B cell (primary cell): ENCODE measurements at regions not wholly inside any gene's neighbourhood (a gene's known extent, or its start where the extent isn't known, plus 50 kb on each side); places are given as distances from the start of the nearest gene placed in this dataset.

ENCODE experiments used
- ATAC-seq: fragments of 200-7000 bp; cut with Tn5 transposase; one replicate; pipeline ENCODE4 v1.10.0; 2021; ENCODE audit warnings: low read depth, mild to moderate bottlenecking, moderate number of reproducible peaks, moderate library complexity
- CTCF ChIA-PET: fragments of 350-600 bp; sonication (Branson Sonifier 250); formaldehyde crosslinking; loops from one replicate; lab custom pipeline; 2021; ENCODE audit warnings: antibody characterized with exemption, inconsistent platforms; lab: Charles Lee
- POLR2A ChIA-PET: fragments of 350-600 bp; sonication (Branson Sonifier 250); formaldehyde crosslinking; loops from one replicate; lab custom pipeline; 2021; ENCODE audit warnings: antibody characterized with exemption; lab: Charles Lee
- DNase-seq: peaks from one replicate; pipeline ENCODE4 v3.0.0; 2013
- H2AFZ ChIP-seq: 2 replicates; pipeline ENCODE4 v1.6.1; 2012; ENCODE audit warnings: mild to moderate bottlenecking, low read depth, low read length; ENCODE audit not compliant: insufficient read depth, poor library complexity, severe bottlenecking
- H3K27ac ChIP-seq, 2 donors: 1 replicate in 1 of 2; 2 replicates in 1 of 2; pipeline ENCODE4 v1.5.1; 2012 to 2013; ENCODE audit warnings: low read length in 2 of 2, mild to moderate bottlenecking in 2 of 2, moderate library complexity in 1 of 2
- H3K27me3 ChIP-seq, 4 experiments: fragments of 200-600 bp in 1 of 4; sonication (generic) in 1 of 4; replicated peaks in 1 of 4; 1 replicate in 2 of 4; 2 replicates in 2 of 4; pipeline versions ENCODE4 v1.6.1 to v1.7.0; 2013 to 2016; ENCODE audit warnings: low read length in 3 of 4, mild to moderate bottlenecking in 2 of 4, mixed read lengths in 1 of 4, moderate library complexity in 1 of 4; ENCODE audit not compliant: insufficient read depth in 4 of 4, control insufficient read depth in 3 of 4; ENCODE audit errors: control extremely low read depth in 1 of 4
- H3K36me3 ChIP-seq, 2 experiments: replicated peaks in 1 of 2; 1 replicate in 1 of 2; 2 replicates in 1 of 2; pipeline versions ENCODE4 v1.6.1 to v1.7.1; 2013; ENCODE audit warnings: low read length in 1 of 2; ENCODE audit not compliant: insufficient read depth in 2 of 2, control insufficient read depth in 1 of 2; ENCODE audit errors: control extremely low read depth in 1 of 2, extremely low read depth in 1 of 2
- H3K4me1 ChIP-seq, 2 donors: fragments of 200-600 bp in 1 of 2; sonication (generic) in 1 of 2; 1 replicate in 1 of 2; 2 replicates in 1 of 2; pipeline versions ENCODE4 v1.5.1 to v1.6.1; 2013 to 2017; ENCODE audit warnings: low read length in 2 of 2; ENCODE audit not compliant: control insufficient read depth in 2 of 2, insufficient read depth in 2 of 2
- H3K4me2 ChIP-seq: replicated peaks from 2 replicates; pipeline ENCODE3; 2012; ENCODE audit warnings: mild to moderate bottlenecking, low read depth, low read length; ENCODE audit not compliant: poor library complexity, severe bottlenecking
- H3K4me3 ChIP-seq, 5 experiments: fragments of 200-600 bp in 1 of 5; sonication (generic) in 1 of 5; 1 replicate in 3 of 5; 2 replicates in 2 of 5; pipeline versions ENCODE4 v1.5.1 to v1.7.0; 2011 to 2016; ENCODE audit warnings: low read length in 4 of 5, mild to moderate bottlenecking in 4 of 5, low read depth in 2 of 5, control low read depth in 1 of 5, moderate library complexity in 1 of 5; ENCODE audit not compliant: insufficient read depth in 1 of 5; ENCODE audit errors: control extremely low read depth in 1 of 5, extremely low read depth in 1 of 5
- H3K79me2 ChIP-seq: fragments of 200-600 bp; sonication (generic); one replicate; pipeline ENCODE4 v1.6.0; 2016; ENCODE audit warnings: low read length; ENCODE audit not compliant: control insufficient read depth, insufficient read depth
- H3K9ac ChIP-seq: fragments of 200-600 bp; sonication (generic); 2 replicates; pipeline ENCODE4 v1.6.1; 2017; ENCODE audit warnings: mild to moderate bottlenecking, low read length, moderate library complexity
- H3K9me3 ChIP-seq, 3 donors: one replicate each; pipeline versions ENCODE4 v1.6.1 to v1.7.1; 2013; ENCODE audit warnings: low read length in 2 of 3; ENCODE audit not compliant: control insufficient read depth in 2 of 3, insufficient read depth in 1 of 3; ENCODE audit errors: control extremely low read depth in 1 of 3
- H4K20me1 ChIP-seq: 2 replicates; pipeline ENCODE4 v1.6.0; 2012; ENCODE audit warnings: mild to moderate bottlenecking, low read length; ENCODE audit not compliant: insufficient read depth, control insufficient read depth, poor library complexity, severe bottlenecking
- H3K27ac Mint-ChIP-seq: one replicate; pipeline ENCODE4 v1.8.0; 2021; ENCODE audit warnings: mixed read lengths
- H3K27me3 Mint-ChIP-seq: one replicate; pipeline ENCODE4 v1.8.0; 2021; ENCODE audit warnings: mixed read lengths
- H3K4me1 Mint-ChIP-seq: one replicate; pipeline ENCODE4 v1.8.0; 2021; ENCODE audit warnings: mixed read lengths
- H3K4me3 Mint-ChIP-seq: one replicate; pipeline ENCODE4 v1.8.0; 2021; ENCODE audit warnings: mixed read lengths
- H3K9me3 Mint-ChIP-seq: one replicate; pipeline ENCODE4 v1.8.0; 2022; ENCODE audit warnings: mixed read lengths; ENCODE audit not compliant: insufficient read depth
- CTCF ChIP-seq: fragments of 200-600 bp; IDR thresholded peaks from one replicate; pipeline ENCODE4 v1.8.0; 2022; ENCODE audit warnings: antibody characterized with exemption, mild to moderate bottlenecking
- EZH2 ChIP-seq: IDR thresholded peaks from 2 replicates; pipeline ENCODE4 v1.6.1; 2012; ENCODE audit warnings: borderline replicate concordance, low read depth, mild to moderate bottlenecking, moderate library complexity, low read length; ENCODE audit not compliant: insufficient read depth, poor library complexity, severe bottlenecking
- WGBS: methylation state at CpG from one replicate; pipeline ENCODE4 v1.1.5; 2013; ENCODE audit warnings: missing lambda C conversion rate; ENCODE audit not compliant: insufficient coverage; 5-methylcytosine and 5-hydroxymethylcytosine counted together
- intact Hi-C: fragments of 100-400 bp; cut with micrococcal nuclease; formaldehyde crosslinking; loops from one replicate; pipeline ENCODE4 v1.10.0; 2022

DNA sequence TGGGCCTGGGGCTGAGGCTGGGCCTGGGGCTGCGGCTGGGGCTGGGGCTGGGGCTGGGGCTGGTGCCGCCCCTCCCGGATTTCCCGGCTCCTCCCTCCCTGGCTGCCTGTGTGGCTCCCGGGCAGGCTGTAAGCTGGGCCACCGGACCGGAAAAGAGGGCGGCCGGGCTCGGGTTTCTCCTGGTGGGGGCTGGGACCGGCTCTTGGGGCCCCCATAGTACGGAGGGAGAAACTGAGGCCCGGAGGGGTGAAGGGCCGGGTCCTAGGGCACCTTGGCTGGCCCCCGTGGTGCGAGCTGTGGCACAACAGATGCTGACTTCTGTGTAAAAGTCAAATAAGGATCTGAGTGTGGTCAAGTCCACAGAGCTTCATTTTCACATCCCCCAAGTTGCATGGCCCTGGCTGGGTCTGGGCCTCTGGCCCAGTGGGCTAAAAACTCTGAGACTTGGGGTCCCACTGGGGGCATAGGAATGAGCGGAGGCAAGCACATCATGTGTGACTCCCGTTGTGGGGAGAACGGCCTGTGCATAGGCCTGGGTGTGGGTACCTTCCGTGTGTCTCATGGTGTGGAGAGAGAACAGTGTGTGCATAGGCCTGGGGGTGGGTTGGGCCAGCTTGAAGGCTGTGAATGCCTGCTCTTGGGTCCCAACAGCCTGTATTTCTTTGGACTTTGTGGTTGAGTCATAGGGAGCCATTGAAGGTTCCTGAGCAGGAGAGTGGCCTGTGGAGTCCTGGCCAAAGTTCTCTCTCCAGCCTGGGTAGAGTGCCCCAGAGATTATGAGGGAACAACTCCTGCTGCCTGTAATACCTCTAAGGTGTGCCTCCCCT is 123.9 kb upstream of the CIBAR2 start:
- Histone ChIP-seq H3K27me3 (peaks cover 0 to 32% (median 5%) of the 10 kb centered on the region in 4 experiments), H3K4me3 (no peak overlapping the region), H4K20me1 (no peaks in the 10 kb centered on the region), H2AFZ (no peak overlapping the region), H3K36me3 (no peaks in the 10 kb centered on the region), H3K9me3 (peaks cover 0 to 10% (median 0%) of the 10 kb centered on the region in 3 donors), H3K9ac (no peak overlapping the region), H3K4me2 (peak overlapping the region; percentile 59), H3K79me2 (no peaks in the 10 kb centered on the region), H3K27ac (no peak overlapping the region), H3K4me1 (peaks cover 12 to 14% of the 10 kb centered on the region in 2 donors)
- Mint-ChIP-seq H3K27ac (no peak overlapping the region), H3K9me3 (no peaks in the 10 kb centered on the region), H3K4me3 (no peak overlapping the region), H3K4me1 (peaks cover 4% of the 10 kb centered on the region), H3K27me3 (peaks cover 29% of the 10 kb centered on the region)
- POLR2A ChIA-PET = interaction anchor here (0.5 kb wide), 1 partner anchor 89 kb away, joined by 3 read pairs; no protein-coding TSS in a partner anchor
- intact Hi-C loops = no loop called here
- DNase-seq (no peak), ATAC-seq (no peak)
- CTCF ChIA-PET = interaction anchor here (1.5 kb wide), 1 partner anchor 9 kb away, joined by 3 read pairs; no protein-coding TSS in a partner anchor
- TF ChIP-seq EZH2 (no peak), CTCF (no peak)
- 20% methylated on average over 20 of the region's 20 CpGs for WGBS

DNA sequence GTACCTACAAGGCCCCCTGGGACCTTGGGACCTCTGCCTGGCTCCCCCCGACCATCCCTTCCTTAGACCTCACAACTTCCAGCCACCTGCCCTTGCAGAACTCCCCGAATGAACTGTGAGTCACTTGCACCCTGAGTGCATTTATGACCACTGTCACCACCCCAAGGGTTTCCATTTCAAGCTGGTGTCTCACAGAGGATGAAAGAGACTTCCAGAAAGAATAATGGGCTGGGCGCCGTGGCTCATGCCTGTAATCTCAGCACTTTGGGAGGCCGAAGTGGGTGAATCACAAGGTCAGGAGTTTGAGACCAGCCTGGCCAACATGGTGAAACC is 124.5 kb upstream of the CIBAR2 start:
- H3K27me3 ChIP-seq = peaks cover 0 to 32% (median 5%) of the 10 kb centered on the region in 4 experiments
- H3K27me3 Mint-ChIP-seq = peaks cover 28% of the 10 kb centered on the region
- DNase-seq (no peak), ATAC-seq (no peak)
- 85% methylated on average over 5 of the region's 5 CpGs for WGBS
- ChIA-PET CTCF (no interaction called here), POLR2A (no interaction called here)
- peaks cover 0 to 10% (median 0%) of the 10 kb centered on the region in 3 donors for H3K9me3 ChIP-seq
- no peak overlapping the region for H3K4me3 ChIP-seq
- H3K4me3 Mint-ChIP-seq = no peak overlapping the region
- H3K4me2 ChIP-seq = no peak overlapping the region
- peaks cover 12 to 14% of the 10 kb centered on the region in 2 donors for H3K4me1 ChIP-seq
- H2AFZ ChIP-seq = no peak overlapping the region
- no peaks in the 10 kb centered on the region for H3K9me3 Mint-ChIP-seq
- no peak for TF ChIP-seq EZH2
- TF ChIP-seq CTCF = no peak
- no peak overlapping the region for H3K27ac Mint-ChIP-seq
- no peak overlapping the region for H3K27ac ChIP-seq
- intact Hi-C loops = no loop called here
- H3K36me3 ChIP-seq = no peaks in the 10 kb centered on the region
- H4K20me1 ChIP-seq = no peaks in the 10 kb centered on the region
- no peaks in the 10 kb centered on the region for H3K79me2 ChIP-seq
- H3K9ac ChIP-seq = no peak overlapping the region
- H3K4me1 Mint-ChIP-seq = peaks cover 4% of the 10 kb centered on the region
